ENCODE measurements at regions not wholly inside any gene's neighbourhood (a gene's known extent, or its start where the extent isn't known, plus 50 kb on each side); places are given as distances from the start of the nearest gene placed in this dataset.

- no peak for TF ChIP-seq CTCF (IDR thresholded peaks at IDR 0.05; ENCODE audit: borderline replicate concordance, control extremely low read depth, extremely low read depth, insufficient read depth, missing control alignments)
- in situ Hi-C loops (cut with MboI; ENCODE audit: low sequenced_read_pairs, unreplicated experiment) = no loop called here
- DNase-seq (ENCODE audit: low spot score) = no peak
Observed at GRCh38 chr13:112225429-112226090, 150.6 kb upstream of the SPACA7 start.

- no peak for DNase-seq (ENCODE audit: low spot score)
- TF ChIP-seq CTCF (IDR thresholded peaks at IDR 0.05; ENCODE audit: borderline replicate concordance, control extremely low read depth, extremely low read depth, insufficient read depth, missing control alignments) = no peak
- in situ Hi-C loops (cut with MboI; ENCODE audit: low sequenced_read_pairs, unreplicated experiment) = no loop called here
Observed at GRCh38 chr13:112226320-112227002, 149.7 kb upstream of the SPACA7 start.

GRCh38 chr13:112227031-112227430 is 149.1 kb upstream of the SPACA7 start:
- no peak for TF ChIP-seq CTCF (IDR thresholded peaks at IDR 0.05; ENCODE audit: borderline replicate concordance, control extremely low read depth, extremely low read depth, insufficient read depth, missing control alignments)
- in situ Hi-C loops (cut with MboI; ENCODE audit: low sequenced_read_pairs, unreplicated experiment) = no loop called here
- no peak for DNase-seq (ENCODE audit: low spot score)

- DNase-seq (ENCODE audit: low spot score) = no peak
- in situ Hi-C loops (cut with MboI; ENCODE audit: low sequenced_read_pairs, unreplicated experiment) = no loop called here
Observed at GRCh38 chr13:112229445-112229844, 146.7 kb upstream of the SPACA7 start.

GRCh38 chr13:112229992-112230872 is 145.9 kb upstream of the SPACA7 start:
- no peak for TF ChIP-seq CTCF (IDR thresholded peaks at IDR 0.05; ENCODE audit: borderline replicate concordance, control extremely low read depth, extremely low read depth, insufficient read depth, missing control alignments)
- in situ Hi-C loops (cut with MboI; ENCODE audit: low sequenced_read_pairs, unreplicated experiment) = no loop called here
- DNase-seq (ENCODE audit: low spot score) = no peak

More at GRCh38 chr13:112229445-112229844, 146.7 kb upstream of the SPACA7 start:
- TF ChIP-seq CTCF (IDR thresholded peaks at IDR 0.05; ENCODE audit: borderline replicate concordance, control extremely low read depth, extremely low read depth, insufficient read depth, missing control alignments) = no peak

GRCh38 chr13:112231451-112232083 is 144.6 kb upstream of the SPACA7 start:
- no peak for DNase-seq (ENCODE audit: low spot score)
- TF ChIP-seq CTCF (IDR thresholded peaks at IDR 0.05; ENCODE audit: borderline replicate concordance, control extremely low read depth, extremely low read depth, insufficient read depth, missing control alignments) = no peak
- in situ Hi-C loops (cut with MboI; ENCODE audit: low sequenced_read_pairs, unreplicated experiment) = no loop called here

All from GM13976 (cell line).